ENCODE measurements at regions not wholly inside any gene's neighbourhood (a gene's known extent, or its start where the extent isn't known, plus 50 kb on each side); places are given as distances from the start of the nearest gene placed in this dataset.

GRCh38 chrX:14380044-14380443 is 149.3 kb upstream of the GLRA2 start:
- no peak for TF ChIP-seq LEF1 (IDR thresholded peaks at IDR 0.05; ENCODE audit: borderline replicate concordance)
- no peak for TF ChIP-seq L3MBTL2 (conservative IDR thresholded peaks at IDR 0.05)
- no peak for TF ChIP-seq ZNF384 (IDR thresholded peaks at IDR 0.05)
- TF ChIP-seq SUZ12 (IDR thresholded peaks at IDR 0.05), result no peak
- no peak for TF ChIP-seq SP1 (IDR thresholded peaks at IDR 0.05)
- no peak for TF ChIP-seq PKNOX1 (IDR thresholded peaks at IDR 0.05)
- TF ChIP-seq BHLHE40 (IDR thresholded peaks at IDR 0.05; ENCODE audit: borderline replicate concordance), result no peak
- no peak for TF ChIP-seq TARDBP (IDR thresholded peaks at IDR 0.05)
- no peak for TF ChIP-seq FOXK2 (IDR thresholded peaks at IDR 0.05)
- TF ChIP-seq HDGF (IDR thresholded peaks at IDR 0.05; ENCODE audit: borderline replicate concordance), result no peak
- TF ChIP-seq CTBP1 (IDR thresholded peaks at IDR 0.05; ENCODE audit: borderline replicate concordance), result no peak
- no peak for TF ChIP-seq NFRKB (IDR thresholded peaks at IDR 0.05)
- TF ChIP-seq FOXM1 (IDR thresholded peaks at IDR 0.05; ENCODE audit: borderline replicate concordance), result no peak
- no peak for TF ChIP-seq ELF4 (IDR thresholded peaks at IDR 0.05)
